ENCODE measurements at regions not wholly inside any gene's neighbourhood (a gene's known extent, or its start where the extent isn't known, plus 50 kb on each side); places are given as distances from the start of the nearest gene placed in this dataset.

GRCh38 chr13:70206671-70207070 is 98.4 kb upstream of the KLHL1 start:
- TF ChIP-seq ZBTB7A (CRISPR knock-in tag; IDR thresholded peaks at IDR 0.05) = no peak
- TF ChIP-seq ZNF263 (CRISPR knock-in tag; IDR thresholded peaks at IDR 0.05) = no peak
- TF ChIP-seq CTCF (CRISPR knock-in tag; IDR thresholded peaks at IDR 0.05) = no peak
- TF ChIP-seq SMAD3 (CRISPR knock-in tag; IDR thresholded peaks at IDR 0.05) = no peak
- TF ChIP-seq EZH2 (conservative IDR thresholded peaks at IDR 0.05; ENCODE audit: low read depth, low read length) = no peak
- no peak for TF ChIP-seq SAFB2 (CRISPR knock-in tag; IDR thresholded peaks at IDR 0.05; ENCODE audit: borderline replicate concordance, low read depth)
